ENCODE measurements at regions not wholly inside any gene's neighbourhood (a gene's known extent, or its start where the extent isn't known, plus 50 kb on each side); places are given as distances from the start of the nearest gene placed in this dataset.

DNA sequence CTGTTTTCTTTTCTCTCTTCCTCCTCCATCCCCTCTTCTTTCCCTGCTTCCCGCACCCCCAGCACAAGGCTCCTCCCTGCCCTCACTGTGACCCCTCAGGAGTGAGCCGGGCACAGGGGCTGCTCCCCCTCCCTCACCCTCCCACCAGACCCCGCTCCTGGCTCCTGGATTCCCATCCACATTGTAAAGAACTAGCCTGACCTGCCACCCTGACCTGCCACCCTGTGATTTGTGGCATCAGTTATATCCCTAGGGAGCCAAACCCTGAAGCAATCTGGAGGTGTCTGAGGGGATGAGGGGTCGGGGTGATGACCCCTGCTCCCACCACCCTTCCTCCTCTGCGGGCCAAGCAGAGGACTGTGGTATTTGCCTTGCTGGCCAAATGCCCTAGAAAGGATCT lies 98.0 kb upstream of the LHX1 start:
- 20 to 23% methylated on average over 5 of the region's 5 CpGs for WGBS, 2 donors
- TF ChIP-seq, protein P1, sequence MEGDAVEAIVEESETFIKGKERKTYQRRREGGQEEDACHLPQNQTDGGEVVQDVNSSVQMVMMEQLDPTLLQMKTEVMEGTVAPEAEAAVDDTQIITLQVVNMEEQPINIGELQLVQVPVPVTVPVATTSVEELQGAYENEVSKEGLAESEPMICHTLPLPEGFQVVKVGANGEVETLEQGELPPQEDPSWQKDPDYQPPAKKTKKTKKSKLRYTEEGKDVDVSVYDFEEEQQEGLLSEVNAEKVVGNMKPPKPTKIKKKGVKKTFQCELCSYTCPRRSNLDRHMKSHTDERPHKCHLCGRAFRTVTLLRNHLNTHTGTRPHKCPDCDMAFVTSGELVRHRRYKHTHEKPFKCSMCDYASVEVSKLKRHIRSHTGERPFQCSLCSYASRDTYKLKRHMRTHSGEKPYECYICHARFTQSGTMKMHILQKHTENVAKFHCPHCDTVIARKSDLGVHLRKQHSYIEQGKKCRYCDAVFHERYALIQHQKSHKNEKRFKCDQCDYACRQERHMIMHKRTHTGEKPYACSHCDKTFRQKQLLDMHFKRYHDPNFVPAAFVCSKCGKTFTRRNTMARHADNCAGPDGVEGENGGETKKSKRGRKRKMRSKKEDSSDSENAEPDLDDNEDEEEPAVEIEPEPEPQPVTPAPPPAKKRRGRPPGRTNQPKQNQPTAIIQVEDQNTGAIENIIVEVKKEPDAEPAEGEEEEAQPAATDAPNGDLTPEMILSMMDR (IDR thresholded peaks at IDR 0.05), result no peak
- no peak for TF ChIP-seq POLR2A (IDR thresholded peaks at IDR 0.05)
- intact Hi-C loops (cut with DNase I; ENCODE audit: low total_unique reads), result no loop called here
- no peak overlapping the region for H3K4me3 ChIP-seq (ENCODE audit: low read depth, poor library complexity, severe bottlenecking)
- DNase-seq (ENCODE audit: low spot score in 2 of 2), result no peak

- TF ChIP-seq, protein P1 (IDR thresholded peaks at IDR 0.05), result no peak
- intact Hi-C loops (cut with DNase I; ENCODE audit: low total_unique reads), result no loop called here
- no peak overlapping the region for H3K4me3 ChIP-seq (ENCODE audit: low read depth, poor library complexity, severe bottlenecking)
- DNase-seq (ENCODE audit: low spot score in 2 of 2), result no peak
- 73 to 90% methylated on average over 1 of the region's 1 CpG for WGBS, 2 donors
These were observed 96.5 kb upstream of the LHX1 start for GRCh38 chr17:36840796-36841195.

DNA sequence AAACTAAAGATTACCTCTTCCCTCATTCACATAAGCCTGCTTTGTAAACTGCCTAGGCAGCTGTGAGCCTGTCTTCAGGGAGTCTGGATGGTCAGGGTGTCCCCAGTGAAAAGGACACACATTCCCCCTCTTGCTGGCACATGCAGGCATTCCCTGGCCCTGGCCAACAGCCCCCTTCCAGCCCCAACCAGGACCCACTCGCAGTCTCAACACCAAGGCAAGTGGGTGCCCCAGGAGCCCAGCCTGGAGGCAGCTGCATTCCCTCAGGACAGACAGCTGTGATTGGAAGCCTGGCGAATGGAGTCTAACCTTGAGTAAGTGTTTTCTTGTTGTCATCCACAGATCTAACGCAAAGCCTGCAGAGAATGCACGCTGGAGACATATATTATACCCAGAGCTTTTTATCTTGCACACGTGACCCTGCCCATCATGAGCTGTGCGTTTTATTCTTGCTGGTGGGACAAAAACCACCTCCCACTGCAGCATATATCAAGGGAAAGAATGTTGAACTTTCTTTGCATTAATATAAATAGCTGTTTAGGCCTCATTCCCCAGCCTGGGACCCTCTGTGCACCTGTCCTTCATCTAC lies 95.0 kb upstream of the LHX1 start:
- no peak for TF ChIP-seq POLR2A (IDR thresholded peaks at IDR 0.05)
- TF ChIP-seq, protein P1 (IDR thresholded peaks at IDR 0.05), result no peak
- H3K4me3 ChIP-seq (ENCODE audit: low read depth, poor library complexity, severe bottlenecking), result no peak overlapping the region
- DNase-seq (ENCODE audit: low spot score in 2 of 2), result no peak
- intact Hi-C loops (cut with DNase I; ENCODE audit: low total_unique reads), result no loop called here
- WGBS, 2 donors, result 33 to 34% methylated on average over 6 of the region's 6 CpGs

GRCh38 chr17:36842963-36843558 lies 94.2 kb upstream of the LHX1 start:
- WGBS, 2 donors, result 52 to 58% methylated on average over 12 of the region's 12 CpGs
- no peak for DNase-seq (ENCODE audit: low spot score in 2 of 2)
- TF ChIP-seq, protein P1 (IDR thresholded peaks at IDR 0.05), result no peak
- TF ChIP-seq POLR2A (IDR thresholded peaks at IDR 0.05), result no peak
- no peak overlapping the region for H3K4me3 ChIP-seq (ENCODE audit: low read depth, poor library complexity, severe bottlenecking)
- intact Hi-C loops (cut with DNase I; ENCODE audit: low total_unique reads), result no loop called here

DNA sequence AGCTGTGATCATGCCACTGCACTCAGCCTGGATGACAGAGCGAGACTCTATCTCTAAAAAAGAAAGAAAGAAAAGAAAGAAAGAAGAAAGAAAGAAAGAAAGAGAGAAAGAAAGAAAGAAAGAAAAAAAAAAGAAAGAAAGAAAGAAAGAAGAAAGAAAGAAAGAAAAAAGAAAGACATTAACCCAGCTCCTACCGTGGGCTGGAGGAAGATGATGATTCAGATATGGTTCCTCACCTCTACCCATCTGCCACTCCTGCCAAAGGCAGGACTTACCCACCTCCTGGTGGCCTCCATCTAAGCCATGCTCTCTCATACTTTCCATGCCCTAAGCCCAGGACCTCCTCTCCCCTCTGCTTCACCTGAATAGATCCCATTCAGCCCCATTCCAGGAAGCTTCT lies 93.3 kb upstream of the LHX1 start:
- no peak overlapping the region for H3K4me3 ChIP-seq (ENCODE audit: low read depth, poor library complexity, severe bottlenecking)
- DNase-seq (ENCODE audit: low spot score in 2 of 2), result no peak
- WGBS, 2 donors, result 75 to 82% methylated on average over 2 of the region's 2 CpGs
- intact Hi-C loops (cut with DNase I; ENCODE audit: low total_unique reads), result no loop called here
- TF ChIP-seq, protein P1 (IDR thresholded peaks at IDR 0.05), result no peak
- no peak for TF ChIP-seq POLR2A (IDR thresholded peaks at IDR 0.05)

- intact Hi-C loops (cut with DNase I; ENCODE audit: low total_unique reads), result no loop called here
- 87% methylated on average over 2 of the region's 2 CpGs for WGBS, 2 donors
- no peak overlapping the region for H3K4me3 ChIP-seq (ENCODE audit: low read depth, poor library complexity, severe bottlenecking)
- no peak for DNase-seq (ENCODE audit: low spot score in 2 of 2)
- TF ChIP-seq, protein P1 (IDR thresholded peaks at IDR 0.05), result no peak
- TF ChIP-seq POLR2A (IDR thresholded peaks at IDR 0.05), result no peak
These were observed 92.7 kb upstream of the LHX1 start for GRCh38 chr17:36844601-36845000.
